Stimulated activated CD4-positive, alpha-beta T cell treated with anti-CD3 and anti-CD28 coated beads, Interleukin-12 subunit alpha, Interleukin-12 subunit beta, amount 100 ng/mL, for 4 hours (primary cell): ENCODE measurements at regions not wholly inside any gene's neighbourhood (a gene's known extent, or its start where the extent isn't known, plus 50 kb on each side); places are given as distances from the start of the nearest gene placed in this dataset.
"Not testable (repeated sequence)": the region's sequence is repeated elsewhere in the genome, so short reads cannot be mapped to it uniquely, and the experiment has no call there.

Source experiments
- DNase-seq: peaks from one replicate; pipeline ENCODE4 v3.0.0-alpha.2; 2020

GRCh38 chr16:63410594-63410993 lies 1374.4 kb upstream of the CDH8 start:
- DNase-seq = no peak

- DNase-seq = no peak
Observed at GRCh38 chr16:63403792-63404191, 1367.6 kb upstream of the CDH8 start.

GRCh38 chr16:63388277-63388676 lies 1352.0 kb upstream of the CDH8 start:
- DNase-seq = not testable (repeated sequence)

- no peak for DNase-seq
Observed at GRCh38 chr16:63385714-63386432, 1349.6 kb upstream of the CDH8 start.

- DNase-seq = no peak
Observed at GRCh38 chr16:63373744-63374143, 1337.5 kb upstream of the CDH8 start.

GRCh38 chr16:63372815-63373214 lies 1336.6 kb upstream of the CDH8 start:
- DNase-seq = no peak

GRCh38 chr16:63372283-63372682 lies 1336.0 kb upstream of the CDH8 start:
- DNase-seq = no peak

- no peak for DNase-seq
Observed at GRCh38 chr16:63365649-63366304, 1329.5 kb upstream of the CDH8 start.

- no peak for DNase-seq
Observed at GRCh38 chr16:63363738-63364137, 1327.5 kb upstream of the CDH8 start.

GRCh38 chr16:63361032-63361624 lies 1324.9 kb upstream of the CDH8 start:
- DNase-seq = no peak

- DNase-seq = no peak
Observed at GRCh38 chr16:63349961-63350360, 1313.7 kb upstream of the CDH8 start.

- DNase-seq = no peak
Observed at GRCh38 chr16:63346000-63346399, 1309.8 kb upstream of the CDH8 start.

GRCh38 chr16:63337264-63337663 lies 1301.0 kb upstream of the CDH8 start:
- no peak for DNase-seq

- no peak for DNase-seq
Observed at GRCh38 chr16:63331111-63331510, 1294.9 kb upstream of the CDH8 start.

GRCh38 chr16:63326736-63327339 lies 1290.6 kb upstream of the CDH8 start:
- no peak for DNase-seq

GRCh38 chr16:63323722-63324705 lies 1287.8 kb upstream of the CDH8 start:
- no peak for DNase-seq

- no peak for DNase-seq
Observed at GRCh38 chr16:63323055-63323454, 1286.8 kb upstream of the CDH8 start.

- no peak for DNase-seq
Observed at GRCh38 chr16:63315229-63315628, 1279.0 kb upstream of the CDH8 start.

GRCh38 chr16:63312346-63312745 lies 1276.1 kb upstream of the CDH8 start:
- no peak for DNase-seq

- no peak for DNase-seq
Observed at GRCh38 chr16:63311313-63311712, 1275.1 kb upstream of the CDH8 start.

- no peak for DNase-seq
Observed at GRCh38 chr16:63302811-63303210, 1266.6 kb upstream of the CDH8 start.

- DNase-seq = no peak
Observed at GRCh38 chr16:63301349-63301748, 1265.1 kb upstream of the CDH8 start.

GRCh38 chr16:63298993-63299392 lies 1262.8 kb upstream of the CDH8 start:
- DNase-seq = no peak
